ENCODE measurements at regions not wholly inside any gene's neighbourhood (a gene's known extent, or its start where the extent isn't known, plus 50 kb on each side); places are given as distances from the start of the nearest gene placed in this dataset.

DNA sequence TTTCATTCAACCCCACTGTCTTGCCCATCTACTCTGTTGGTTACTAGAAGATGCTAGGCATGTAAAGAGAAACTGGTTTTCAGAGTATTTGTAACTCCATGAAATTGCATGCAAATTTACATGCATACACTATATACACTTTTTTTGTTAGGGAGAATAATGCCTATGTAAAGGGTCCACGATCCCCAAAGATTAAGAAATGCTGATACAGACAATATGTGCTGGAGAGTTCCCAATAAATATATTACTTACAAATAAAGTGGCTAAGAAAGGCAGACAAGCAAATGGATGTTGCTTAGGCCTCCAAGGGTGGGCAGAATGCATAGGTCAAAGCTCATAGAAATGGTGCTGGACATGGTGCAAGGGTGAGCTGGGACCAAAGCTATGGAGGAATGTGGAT, 109.6 kb upstream of the NHSL1 start:
- DNase-seq (ENCODE audit: low read depth), result no peak

DNA sequence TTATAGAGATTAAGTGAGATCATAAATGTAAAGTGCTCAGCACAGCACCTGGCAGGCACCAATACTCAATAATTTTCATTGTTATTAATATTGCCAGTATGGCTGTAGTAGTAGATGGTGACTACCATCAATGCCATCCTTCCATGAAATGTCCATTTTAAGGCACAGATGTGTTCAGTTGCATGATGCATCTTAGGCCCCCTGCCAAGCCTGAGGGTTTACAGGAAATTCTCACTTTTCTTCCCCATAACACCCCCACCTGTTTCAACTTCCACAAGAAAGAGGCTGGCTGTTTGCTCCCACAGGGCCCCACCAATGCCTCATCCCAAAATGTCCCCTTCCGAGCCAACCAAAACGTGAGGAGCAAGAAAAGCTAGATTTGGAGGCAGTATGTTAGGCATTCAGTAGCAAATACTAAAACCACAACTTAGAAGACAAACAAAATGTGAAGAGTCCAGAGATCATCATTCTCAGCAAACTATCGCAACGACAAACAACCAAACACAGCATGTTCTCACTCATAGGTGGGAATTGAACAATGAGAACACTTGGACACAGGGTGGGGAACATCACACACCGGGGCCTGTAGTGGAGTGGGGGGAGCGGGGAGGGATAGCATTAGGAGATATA, 110.6 kb upstream of the NHSL1 start:
- no peak for DNase-seq (ENCODE audit: low read depth)

GRCh38 chr6:138610816-138611215, 111.5 kb upstream of the NHSL1 start:
- DNase-seq (ENCODE audit: low read depth), result no peak

- no peak for DNase-seq (ENCODE audit: low read depth)
Measured at GRCh38 chr6:138614151-138614550, 114.9 kb upstream of the NHSL1 start.

DNA sequence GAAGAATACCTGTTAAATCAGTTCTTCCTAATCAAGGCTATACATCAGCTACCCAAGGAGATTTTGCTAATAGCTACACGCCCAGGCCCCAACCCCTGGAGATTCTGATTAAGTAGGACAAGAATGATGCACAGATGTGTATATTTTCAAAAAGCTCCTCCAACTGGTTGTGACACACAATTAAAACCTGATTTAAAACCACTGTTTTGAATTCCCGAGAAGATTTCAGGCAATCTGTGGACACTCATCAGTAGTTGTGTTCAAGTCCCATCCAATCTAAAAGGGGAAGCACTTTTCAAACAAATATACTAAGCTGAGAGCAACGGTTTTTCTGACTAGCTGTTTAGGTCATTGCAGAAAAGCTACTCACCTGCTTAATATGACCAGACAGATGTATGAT, 118.9 kb upstream of the NHSL1 start:
- no peak for DNase-seq (ENCODE audit: low read depth)

DNA sequence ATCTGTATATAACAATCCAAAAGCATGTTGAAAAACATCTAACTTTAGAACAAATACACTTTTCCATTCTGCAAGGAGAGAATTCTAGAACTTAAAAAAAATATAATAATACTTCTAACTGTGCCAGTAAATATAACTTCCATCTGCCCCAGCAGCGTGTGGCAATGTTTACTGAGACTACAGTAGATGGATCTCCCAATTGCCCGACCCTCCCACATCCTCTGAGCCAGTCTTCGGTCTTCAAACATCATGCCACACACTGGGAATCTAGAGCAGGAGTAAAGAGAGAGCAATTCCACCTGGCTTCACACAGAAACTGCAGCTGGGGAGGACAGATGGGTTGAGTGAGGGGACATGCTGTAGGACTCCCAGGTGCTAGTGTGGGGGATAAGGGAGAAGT, 121.3 kb upstream of the NHSL1 start:
- DNase-seq (ENCODE audit: low read depth), result no peak

- DNase-seq (ENCODE audit: low read depth), result no peak
Measured at GRCh38 chr6:138622967-138623366, 123.7 kb upstream of the NHSL1 start.

GRCh38 chr6:138631566-138631965, 132.3 kb upstream of the NHSL1 start:
- DNase-seq (ENCODE audit: low read depth), result no peak

- DNase-seq (ENCODE audit: low read depth), result no peak
Measured at GRCh38 chr6:138637822-138638221, 135.7 kb upstream of the CCDC28A start.

- no peak for DNase-seq (ENCODE audit: low read depth)
Measured at GRCh38 chr6:138638604-138639003, 135.0 kb upstream of the CCDC28A start.

GRCh38 chr6:138640028-138640427, 133.5 kb upstream of the CCDC28A start:
- no peak for DNase-seq (ENCODE audit: low read depth)

DNA sequence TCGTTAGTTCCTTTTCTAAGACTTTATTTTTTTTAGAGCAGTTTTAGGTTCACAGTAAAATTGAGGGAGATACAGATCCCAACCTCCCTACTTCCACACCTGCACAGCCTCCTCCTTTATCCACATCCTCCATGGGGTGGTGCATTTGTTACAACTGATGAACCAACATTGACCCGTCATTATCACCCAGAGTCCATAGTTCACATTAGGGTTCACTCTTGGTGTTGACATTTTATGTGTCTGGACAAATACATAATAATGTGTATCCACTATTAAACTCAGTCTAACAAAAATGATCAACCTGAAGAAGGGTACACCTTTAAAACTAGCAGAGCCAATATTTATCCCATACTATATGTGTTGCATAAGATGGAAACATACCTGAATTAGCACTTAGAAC, 130.4 kb upstream of the CCDC28A start:
- DNase-seq (ENCODE audit: low read depth), result no peak

- DNase-seq (ENCODE audit: low read depth), result no peak
Measured at GRCh38 chr6:138645976-138646640, 127.5 kb upstream of the CCDC28A start.

GRCh38 chr6:138647006-138647405, 126.6 kb upstream of the CCDC28A start:
- DNase-seq (ENCODE audit: low read depth), result no peak

GRCh38 chr6:138648127-138648526, 125.4 kb upstream of the CCDC28A start:
- no peak for DNase-seq (ENCODE audit: low read depth)

GRCh38 chr6:138651491-138651890, 122.1 kb upstream of the CCDC28A start:
- DNase-seq (ENCODE audit: low read depth), result no peak

DNA sequence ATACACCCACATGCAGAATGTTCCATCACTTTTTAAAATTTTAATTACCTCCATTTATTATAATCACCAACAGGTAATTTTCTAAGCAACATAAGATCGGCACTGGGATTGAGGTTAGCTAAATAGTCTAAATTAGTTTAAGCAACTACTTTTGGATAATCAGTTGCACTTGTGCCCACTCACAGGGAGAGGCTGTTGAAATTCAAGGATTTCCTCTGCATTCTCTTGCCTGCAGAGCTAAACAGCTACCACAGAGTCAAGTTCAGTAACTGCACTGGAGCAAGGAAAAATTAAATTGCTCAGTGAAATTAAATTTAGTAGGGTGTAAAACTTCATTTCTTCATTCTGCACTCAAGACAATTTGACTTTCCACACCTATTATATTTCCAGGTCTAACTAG, 120.7 kb upstream of the CCDC28A start:
- DNase-seq (ENCODE audit: low read depth), result no peak

- no peak for DNase-seq (ENCODE audit: low read depth)
Measured at GRCh38 chr6:138653435-138653834, 120.1 kb upstream of the CCDC28A start.

- DNase-seq (ENCODE audit: low read depth), result no peak
Measured at GRCh38 chr6:138654715-138655634, 118.6 kb upstream of the CCDC28A start.

DNA sequence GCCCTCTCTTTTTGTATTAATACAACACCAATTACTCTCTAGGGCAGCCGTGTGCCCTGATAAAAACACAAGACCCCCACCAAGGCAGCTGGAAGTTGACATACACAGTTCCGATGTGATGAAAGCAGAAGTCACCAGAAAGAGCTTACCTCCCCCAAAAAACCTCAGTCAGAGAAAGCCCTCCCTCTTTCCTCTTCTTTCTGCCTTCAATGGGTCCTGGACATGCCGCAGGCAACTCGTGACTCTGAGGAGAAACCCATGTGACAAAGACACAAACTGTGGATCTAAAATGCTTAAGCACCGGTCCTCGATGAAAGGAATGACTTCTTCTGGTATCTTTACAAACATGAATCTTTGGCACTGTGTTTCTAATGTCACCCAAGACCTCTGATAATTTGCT, 117.7 kb upstream of the CCDC28A start:
- DNase-seq (ENCODE audit: low read depth), result no peak

- DNase-seq (ENCODE audit: low read depth), result no peak
Measured at GRCh38 chr6:138656364-138657064, 117.1 kb upstream of the CCDC28A start.

DNA sequence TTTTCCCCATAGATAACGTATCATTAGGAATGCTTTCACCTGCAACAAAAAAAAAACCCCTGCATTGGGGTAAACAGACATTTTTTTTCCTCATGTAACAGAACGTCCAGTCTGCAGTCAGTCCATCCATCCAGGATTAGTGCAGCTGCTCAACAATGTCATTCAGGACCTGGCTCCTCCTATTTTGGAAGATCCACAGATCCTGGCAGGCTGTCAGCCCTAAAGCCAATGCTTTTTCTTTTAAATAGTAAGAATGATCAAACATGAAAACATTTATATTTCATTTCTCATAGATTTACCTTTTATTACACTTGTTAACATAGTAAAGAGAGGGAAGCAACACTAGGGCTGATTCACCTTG, 116.5 kb upstream of the CCDC28A start:
- DNase-seq (ENCODE audit: low read depth), result no peak

- no peak for DNase-seq (ENCODE audit: low read depth)
Measured at GRCh38 chr6:138659998-138660397, 113.6 kb upstream of the CCDC28A start.
